GM20000 (cell line): ENCODE measurements at regions not wholly inside any gene's neighbourhood (a gene's known extent, or its start where the extent isn't known, plus 50 kb on each side); places are given as distances from the start of the nearest gene placed in this dataset.

Experiments used
- DNase-seq: peaks from one replicate; pipeline ENCODE4 v3.0.0; 2012; ENCODE audit warnings: low spot score
- CTCF ChIP-seq: IDR thresholded peaks from 2 replicates; pipeline ENCODE4 v1.5.1; 2012; ENCODE audit warnings: mild to moderate bottlenecking, control low read depth; ENCODE audit errors: extremely low read depth, missing control alignments

- no peak for DNase-seq
- no peak for TF ChIP-seq CTCF
Observed at GRCh38 chrX:150148749-150149672, 210.7 kb upstream of the EOLA2 start.

- no peak for DNase-seq
- no peak for TF ChIP-seq CTCF
Observed at GRCh38 chrX:150150076-150150779, 211.9 kb upstream of the EOLA2 start.

GRCh38 chrX:150150780-150151125 is 212.4 kb upstream of the MAMLD1 start:
- no peak for TF ChIP-seq CTCF
- DNase-seq, result no peak

- no peak for TF ChIP-seq CTCF
- DNase-seq, result no peak
Observed at GRCh38 chrX:150152036-150152435, 211.1 kb upstream of the MAMLD1 start.

- DNase-seq, result no peak
Observed at GRCh38 chrX:150152546-150152945, 210.6 kb upstream of the MAMLD1 start.

GRCh38 chrX:150155436-150156035 is 207.6 kb upstream of the MAMLD1 start:
- DNase-seq, result no peak
- TF ChIP-seq CTCF, result no peak

More at GRCh38 chrX:150152546-150152945, 210.6 kb upstream of the MAMLD1 start:
- TF ChIP-seq CTCF, result no peak

- no peak for DNase-seq
- TF ChIP-seq CTCF, result no peak
Observed at GRCh38 chrX:150156615-150157014, 206.5 kb upstream of the MAMLD1 start.
